Left lung (tissue), 4 donors: ENCODE measurements at regions not wholly inside any gene's neighbourhood (a gene's known extent, or its start where the extent isn't known, plus 50 kb on each side); places are given as distances from the start of the nearest gene placed in this dataset.

ENCODE experiments used
- ATAC-seq: fragments of 200-7000 bp; cut with Tn5 transposase; one replicate; pipeline ENCODE4 v1.9.1; 2020; ENCODE audit warnings: moderate library complexity
- DNase-seq, 4 donors: peaks; one replicate each; pipeline ENCODE4 v3.0.0-alpha.2; 2013 to 2020
- H3K27ac ChIP-seq, 2 donors: fragments of 200-600 bp; sonication (generic) in 1 of 2; one replicate each; pipeline versions ENCODE4 v1.5.0 to v1.8.0; 2020 to 2021
- H3K27me3 ChIP-seq, 2 donors: fragments of 200-600 bp; sonication (generic) in 1 of 2; one replicate each; pipeline versions ENCODE4 v1.5.0 to v1.8.0; 2020 to 2021
- H3K36me3 ChIP-seq, 2 donors: fragments of 200-600 bp; sonication (generic) in 1 of 2; one replicate each; pipeline versions ENCODE4 v1.5.0 to v1.8.0; 2020 to 2021
- H3K4me1 ChIP-seq, 2 donors: fragments of 200-600 bp; one replicate each; pipeline ENCODE4 v1.8.0; 2021
- H3K4me3 ChIP-seq, 2 donors: fragments of 200-600 bp; sonication (generic) in 1 of 2; one replicate each; pipeline versions ENCODE4 v1.5.0 to v1.8.0; 2020 to 2021; ENCODE audit warnings: mild to moderate bottlenecking in 1 of 2
- H3K9me3 ChIP-seq, 2 donors: fragments of 200-600 bp; sonication (generic) in 1 of 2; one replicate each; pipeline versions ENCODE4 v1.5.0 to v1.8.0; 2020 to 2021
- intact Hi-C, 2 donors: fragments of 100-400 bp; cut with DNase I; formaldehyde crosslinking; loops; one replicate each; pipeline versions ENCODE4 v1.11.2 to v1.14.2; 2022
- TF ChIP-seq, protein P1 (sequence below), 2 donors: fragments of 200-600 bp; sonication (generic) in 1 of 2; IDR thresholded peaks; one replicate each; pipeline versions ENCODE4 v1.5.0 to v1.8.0; 2021; ENCODE audit warnings: antibody characterized with exemption in 2 of 2
- donor health status: DM: no; HTN: yes; CAD: no.
- donor health status: DM: no; HTN: no; CAD: no.

DNA sequence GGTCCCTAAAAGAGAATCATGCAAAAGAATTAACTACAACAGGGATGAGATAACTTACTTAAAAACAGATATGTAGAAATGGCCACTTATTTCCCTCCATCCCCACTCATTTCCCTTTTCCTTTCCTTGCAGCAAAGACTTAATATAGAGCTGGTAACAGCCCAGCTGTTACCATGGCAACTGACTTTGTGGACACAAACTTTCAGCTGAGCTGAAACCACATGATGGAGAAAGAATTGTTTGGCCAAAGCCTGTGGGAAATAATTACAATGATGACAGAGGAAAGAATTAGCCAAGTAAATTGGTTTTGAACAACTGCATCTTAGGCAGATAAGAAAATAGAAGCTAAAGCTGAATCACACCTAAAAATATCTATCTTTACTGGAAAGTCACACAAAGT lies 364.9 kb downstream of the GALC start:
- intact Hi-C loops, result no loop called here
- no peaks in the 10 kb centered on the region for H3K4me1 ChIP-seq
- DNase-seq, result peak in 3 of 4 donors; percentile 35 to 90 (median 71)
- no peaks in the 10 kb centered on the region for H3K9me3 ChIP-seq
- H3K27ac ChIP-seq, result peak overlapping the region in 1 of 2 donors; percentile 35
- H3K27me3 ChIP-seq, result no peaks in the 10 kb centered on the region
- no peak overlapping the region for H3K4me3 ChIP-seq
- H3K36me3 ChIP-seq, result no peaks in the 10 kb centered on the region
- peak; percentile 74 for ATAC-seq
- TF ChIP-seq, protein P1, sequence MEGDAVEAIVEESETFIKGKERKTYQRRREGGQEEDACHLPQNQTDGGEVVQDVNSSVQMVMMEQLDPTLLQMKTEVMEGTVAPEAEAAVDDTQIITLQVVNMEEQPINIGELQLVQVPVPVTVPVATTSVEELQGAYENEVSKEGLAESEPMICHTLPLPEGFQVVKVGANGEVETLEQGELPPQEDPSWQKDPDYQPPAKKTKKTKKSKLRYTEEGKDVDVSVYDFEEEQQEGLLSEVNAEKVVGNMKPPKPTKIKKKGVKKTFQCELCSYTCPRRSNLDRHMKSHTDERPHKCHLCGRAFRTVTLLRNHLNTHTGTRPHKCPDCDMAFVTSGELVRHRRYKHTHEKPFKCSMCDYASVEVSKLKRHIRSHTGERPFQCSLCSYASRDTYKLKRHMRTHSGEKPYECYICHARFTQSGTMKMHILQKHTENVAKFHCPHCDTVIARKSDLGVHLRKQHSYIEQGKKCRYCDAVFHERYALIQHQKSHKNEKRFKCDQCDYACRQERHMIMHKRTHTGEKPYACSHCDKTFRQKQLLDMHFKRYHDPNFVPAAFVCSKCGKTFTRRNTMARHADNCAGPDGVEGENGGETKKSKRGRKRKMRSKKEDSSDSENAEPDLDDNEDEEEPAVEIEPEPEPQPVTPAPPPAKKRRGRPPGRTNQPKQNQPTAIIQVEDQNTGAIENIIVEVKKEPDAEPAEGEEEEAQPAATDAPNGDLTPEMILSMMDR (IDR thresholded peaks at IDR 0.05), result no peak

DNA sequence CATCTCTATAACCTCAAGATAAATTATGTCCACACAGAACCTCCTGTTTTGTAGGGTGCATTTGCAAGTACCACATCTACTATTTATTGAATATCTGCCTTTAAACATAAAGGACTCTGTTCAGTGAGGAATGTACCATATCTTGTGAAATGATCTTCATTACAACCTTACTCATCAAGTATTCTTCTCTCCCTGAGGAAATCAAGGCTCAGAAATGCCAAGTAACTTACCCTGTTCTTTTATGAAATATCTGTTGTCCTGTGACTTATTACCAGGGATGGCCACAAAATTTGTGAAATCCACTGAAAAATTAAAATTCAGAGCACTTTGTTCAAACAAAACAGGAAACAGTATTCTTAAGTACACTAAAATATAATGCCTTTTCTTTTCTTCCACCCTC lies 366.7 kb downstream of the GALC start:
- ATAC-seq, result no peak

DNA sequence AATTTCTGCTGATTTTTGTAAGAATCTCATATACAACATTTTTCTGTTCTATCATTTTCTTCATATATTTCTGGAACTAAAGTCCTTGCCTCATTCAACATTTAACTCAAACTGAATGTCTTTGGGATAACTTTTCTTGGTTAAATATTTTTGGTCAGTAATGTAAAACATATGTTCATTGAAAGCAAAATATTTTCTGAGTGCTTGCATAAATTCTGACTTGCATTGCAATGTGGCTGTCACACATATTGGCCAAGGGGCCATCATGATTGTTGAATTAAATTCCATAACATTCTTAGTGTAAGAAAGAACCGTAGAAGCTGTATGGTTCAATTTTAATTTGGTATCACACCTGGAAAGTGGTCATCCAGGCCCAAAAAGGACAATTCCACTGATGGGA lies 369.4 kb downstream of the GALC start:
- Histone ChIP-seq H3K4me1 (no peaks in the 10 kb centered on the region), H3K36me3 (no peaks in the 10 kb centered on the region), H3K27ac (no peak overlapping the region), H3K4me3 (no peak overlapping the region), H3K27me3 (no peaks in the 10 kb centered on the region), H3K9me3 (peaks cover 0 to 11% of the 10 kb centered on the region in 2 donors)
- TF ChIP-seq, protein P1 (IDR thresholded peaks at IDR 0.05), result no peak
- DNase-seq (no peak), ATAC-seq (no peak)
- intact Hi-C loops, result no loop called here

More for the DNA sequence above, 366.7 kb downstream of the GALC start:
- TF ChIP-seq, protein P1 (IDR thresholded peaks at IDR 0.05), result no peak
- Histone ChIP-seq H3K4me3 (no peak overlapping the region), H3K36me3 (no peaks in the 10 kb centered on the region), H3K27me3 (no peaks in the 10 kb centered on the region), H3K4me1 (no peaks in the 10 kb centered on the region), H3K9me3 (peaks cover 0 to 8% of the 10 kb centered on the region in 2 donors), H3K27ac (no peak overlapping the region)
- intact Hi-C loops, result no loop called here
- DNase-seq, result no peak

DNA sequence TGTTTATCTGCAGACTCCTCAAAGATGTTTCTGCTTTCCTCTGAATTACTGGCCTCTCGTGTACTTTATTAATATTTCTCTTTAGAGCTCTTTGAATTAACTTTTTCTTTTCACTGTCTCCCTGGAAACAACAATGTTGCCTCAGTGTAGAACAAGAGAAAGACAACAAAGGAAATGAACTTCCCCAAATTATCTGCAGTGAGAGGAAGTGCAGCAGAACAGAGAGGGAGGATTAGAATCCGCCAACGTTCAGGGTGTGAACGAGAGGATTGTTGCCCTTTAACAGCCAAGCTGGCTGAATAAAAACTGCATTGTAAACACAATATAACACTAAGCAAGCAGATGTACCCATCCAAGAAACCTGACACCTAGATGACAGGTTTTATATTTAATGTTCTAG lies 375.9 kb downstream of the GALC start:
- intact Hi-C loops, result no loop called here
- H3K4me3 ChIP-seq, result no peak overlapping the region
- H3K27ac ChIP-seq, result no peak overlapping the region
- TF ChIP-seq, protein P1 (IDR thresholded peaks at IDR 0.05), result no peak
- DNase-seq (no peak), ATAC-seq (no peak)
- H3K36me3 ChIP-seq, result no peaks in the 10 kb centered on the region
- no peaks in the 10 kb centered on the region for H3K27me3 ChIP-seq
- no peaks in the 10 kb centered on the region for H3K4me1 ChIP-seq
- H3K9me3 ChIP-seq, result peaks cover 0 to 9% of the 10 kb centered on the region in 2 donors

DNA sequence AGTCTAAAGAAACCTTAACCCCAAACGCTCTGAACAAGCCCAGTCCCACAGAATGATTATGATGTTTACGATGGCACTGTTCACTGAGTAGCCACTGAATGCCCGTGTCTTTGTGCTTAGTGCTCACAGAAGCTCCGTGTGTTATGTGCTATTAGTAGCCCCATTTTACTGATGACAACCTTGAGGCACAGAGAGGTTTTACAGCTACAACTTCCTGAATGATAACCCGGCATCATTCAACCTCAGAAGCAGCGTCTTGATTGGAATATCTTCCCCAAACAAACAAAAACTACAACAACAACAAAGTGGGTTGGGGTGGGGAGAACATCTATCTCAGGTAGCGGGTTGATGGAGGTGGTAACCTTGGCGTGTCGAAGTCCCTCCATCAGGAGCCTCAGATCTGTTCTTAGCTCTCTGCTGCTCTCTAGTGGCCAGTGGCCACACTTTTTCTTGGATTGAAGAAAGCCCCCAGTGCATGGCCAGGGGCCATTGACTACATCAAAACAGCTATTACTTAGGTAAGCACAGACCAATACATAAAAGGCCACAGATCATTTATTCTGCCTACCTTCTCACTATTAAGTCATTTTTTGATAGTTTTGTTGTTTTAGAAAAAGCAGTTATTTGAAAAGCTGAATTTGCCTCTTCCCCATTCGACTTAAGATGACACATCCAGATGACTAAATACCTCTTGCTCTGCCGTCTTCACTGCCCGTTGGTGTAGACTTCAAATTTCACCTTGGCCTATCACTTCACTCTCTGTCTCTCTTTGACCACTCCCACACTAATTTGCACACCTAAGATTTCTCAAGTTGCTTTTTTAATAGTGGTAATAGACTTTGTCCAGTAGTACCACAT lies 376.9 kb downstream of the GALC start:
- Histone ChIP-seq H3K27me3 (no peaks in the 10 kb centered on the region), H3K9me3 (peaks cover 0 to 2% of the 10 kb centered on the region in 2 donors), H3K27ac (no peak overlapping the region), H3K4me3 (no peak overlapping the region), H3K4me1 (no peaks in the 10 kb centered on the region), H3K36me3 (no peaks in the 10 kb centered on the region)
- TF ChIP-seq, protein P1 (IDR thresholded peaks at IDR 0.05), result peak; percentile 61 to 68
- ATAC-seq, result peak; percentile 75
- intact Hi-C loops, result no loop called here
- peak in 2 of 4 donors; percentile 29 to 62 for DNase-seq
